SK-N-MC (cell line): ENCODE measurements at regions not wholly inside any gene's neighbourhood (a gene's known extent, or its start where the extent isn't known, plus 50 kb on each side); places are given as distances from the start of the nearest gene placed in this dataset.

ENCODE experiments used
- EZH2 ChIP-seq: fragments of 200-600 bp; sonication (generic); IDR thresholded peaks from one replicate; pipeline ENCODE4 v1.6.1; 2017; ENCODE audit warnings: antibody characterized with exemption
- FOXP2 ChIP-seq: optimal IDR thresholded peaks from 2 replicates; pipeline ENCODE3; 2011; ENCODE audit warnings: mild to moderate bottlenecking, moderate library complexity; ENCODE audit not compliant: insufficient read depth; ENCODE audit errors: extremely low read length, control extremely low read depth

- TF ChIP-seq EZH2: no peak
- TF ChIP-seq FOXP2: no peak
Observed at GRCh38 chr3:26438325-26438940, 184.1 kb upstream of the LRRC3B start.
